MV-4-11 (cell line): ENCODE measurements at regions not wholly inside any gene's neighbourhood (a gene's known extent, or its start where the extent isn't known, plus 50 kb on each side); places are given as distances from the start of the nearest gene placed in this dataset.
"Not testable (repeated sequence)": the region's sequence is repeated elsewhere in the genome, so short reads cannot be mapped to it uniquely, and the experiment has no call there.

ENCODE experiments used
- DNase-seq: peaks from one replicate; lab custom pipeline; 2025; lab: John Stamatoyannopoulos, UW

DNA sequence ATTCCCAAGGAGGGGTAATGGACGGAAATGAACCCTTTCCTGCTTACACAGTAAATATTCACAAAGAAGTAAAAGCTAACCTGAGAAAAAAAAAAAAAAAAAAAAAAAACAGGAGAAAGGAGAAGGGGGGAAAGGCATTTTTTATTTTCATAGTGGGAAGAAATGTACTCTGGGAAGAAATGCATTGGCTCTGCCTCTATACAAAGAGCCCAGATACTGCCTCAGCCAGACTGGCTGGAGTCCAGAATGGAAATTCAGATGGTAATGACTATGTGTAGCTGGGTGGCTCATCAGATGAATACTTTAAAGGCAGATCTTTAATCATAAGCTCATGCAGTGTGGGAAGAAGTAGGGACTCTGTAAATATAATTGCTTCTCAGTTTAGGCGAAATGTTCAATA, 124.9 kb upstream of the ZNF608 start:
- DNase-seq = no peak

DNA sequence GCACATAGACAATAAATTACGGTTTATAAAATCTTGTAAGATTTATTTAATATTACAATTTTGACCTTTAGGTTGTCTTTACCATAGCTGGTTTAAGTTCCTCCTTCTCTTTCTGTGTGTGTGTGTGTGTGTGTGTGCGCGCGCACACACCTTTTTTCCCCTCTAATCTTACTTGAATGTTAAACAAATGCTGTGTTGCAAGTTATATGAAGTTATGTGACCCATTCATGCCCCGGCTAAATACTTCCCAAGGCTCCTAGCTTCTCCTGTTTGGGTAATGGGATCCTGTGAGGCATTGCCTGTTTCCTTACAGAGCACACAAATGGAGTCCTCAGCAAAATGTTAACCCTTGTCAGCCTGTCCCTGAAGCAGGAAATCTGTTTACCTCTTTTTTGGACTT, 125.6 kb upstream of the ZNF608 start:
- DNase-seq = no peak

DNA sequence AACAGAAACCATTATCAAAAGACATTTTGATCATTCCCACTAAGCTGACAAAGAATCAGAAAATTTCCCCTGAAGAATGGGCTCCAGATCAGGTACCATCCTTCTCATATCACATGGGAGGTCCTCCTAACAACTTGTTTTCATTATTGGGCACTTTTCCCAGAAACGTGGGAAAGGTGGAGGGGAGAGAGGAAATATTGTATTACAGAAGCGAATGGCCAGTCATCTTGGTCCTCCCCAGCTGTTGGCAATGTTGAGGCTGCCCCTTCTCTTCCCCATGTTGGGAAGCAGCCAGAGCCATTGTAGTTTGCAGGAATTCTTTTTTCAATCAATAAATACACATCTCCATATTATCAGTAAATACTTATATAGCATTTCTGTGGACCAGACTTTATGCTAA, 126.2 kb upstream of the ZNF608 start:
- DNase-seq = no peak

DNA sequence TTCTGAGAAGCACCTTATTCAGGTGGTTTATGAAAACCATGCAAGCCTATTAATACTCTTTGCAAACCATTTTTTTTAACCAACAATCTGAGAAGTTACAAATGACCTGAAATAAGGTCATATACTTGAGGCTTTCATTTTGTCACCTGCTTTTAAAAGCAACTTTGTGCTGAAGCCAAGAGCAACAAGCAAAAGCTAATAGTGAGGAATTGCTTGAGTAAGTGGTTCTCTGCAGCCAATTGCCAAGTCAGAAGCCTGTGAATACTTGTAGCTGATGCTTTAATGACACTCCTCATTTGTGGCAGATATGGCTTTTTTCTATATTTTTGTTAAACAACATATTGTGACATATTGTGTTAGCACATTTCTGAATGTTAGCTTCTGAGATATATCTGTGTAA, 126.7 kb upstream of the ZNF608 start:
- no peak for DNase-seq

DNA sequence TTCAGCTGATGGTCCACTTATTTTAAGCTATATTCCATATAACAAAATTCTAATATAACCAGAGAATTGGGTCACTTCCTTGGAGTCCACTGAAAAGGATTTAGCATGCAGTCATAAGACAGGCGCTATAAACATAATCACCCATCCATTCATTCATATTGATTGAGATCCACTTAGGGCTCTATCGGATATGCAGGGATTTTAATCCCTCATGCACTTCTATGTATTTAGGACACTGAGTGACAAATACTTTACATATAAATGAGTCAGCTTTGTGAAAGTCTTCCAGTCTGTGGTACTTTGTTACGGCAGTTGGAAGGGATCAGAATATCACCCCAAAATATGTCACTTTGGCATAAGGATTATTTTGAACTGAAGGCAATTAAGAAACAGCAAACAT, 127.3 kb upstream of the ZNF608 start:
- DNase-seq = no peak

DNA sequence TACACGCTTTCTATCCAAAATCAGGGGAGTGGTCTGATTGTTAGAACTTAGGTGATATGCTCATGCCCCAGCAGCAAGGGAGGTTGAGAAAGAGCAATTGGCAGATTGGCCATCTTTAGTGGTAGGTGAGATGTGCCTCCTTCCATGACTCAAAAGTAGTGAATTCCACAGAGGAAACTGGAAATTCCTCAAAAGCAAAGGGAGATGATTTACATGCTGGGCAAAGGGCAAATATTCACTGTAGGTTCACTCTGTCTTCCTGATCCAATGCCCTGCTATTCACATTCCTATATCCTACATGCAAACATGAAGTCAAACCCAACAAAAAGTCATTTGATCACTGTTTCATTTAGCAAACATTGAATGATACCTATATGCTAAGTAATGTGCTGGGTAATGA, 130.1 kb upstream of the ZNF608 start:
- no peak for DNase-seq

DNA sequence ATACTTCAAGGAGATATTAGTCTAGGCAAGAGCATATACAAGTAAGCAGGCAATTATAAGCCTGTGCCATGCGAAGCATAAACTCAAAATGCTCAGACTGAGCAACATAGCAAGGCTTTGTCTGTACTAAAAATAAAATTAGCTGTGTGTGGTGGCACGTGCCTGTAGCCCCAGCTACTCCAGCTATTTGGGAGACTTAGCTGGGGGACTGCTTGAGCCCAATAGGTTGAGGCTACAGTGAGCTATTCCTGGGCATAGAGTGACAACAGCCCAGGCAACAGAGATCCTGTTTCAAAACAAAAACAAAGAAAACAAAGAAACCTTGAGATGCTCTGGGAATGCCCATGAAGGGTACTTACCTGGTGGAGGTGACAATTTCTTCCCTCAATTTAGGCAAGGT, 130.5 kb upstream of the ZNF608 start:
- no peak for DNase-seq

DNA sequence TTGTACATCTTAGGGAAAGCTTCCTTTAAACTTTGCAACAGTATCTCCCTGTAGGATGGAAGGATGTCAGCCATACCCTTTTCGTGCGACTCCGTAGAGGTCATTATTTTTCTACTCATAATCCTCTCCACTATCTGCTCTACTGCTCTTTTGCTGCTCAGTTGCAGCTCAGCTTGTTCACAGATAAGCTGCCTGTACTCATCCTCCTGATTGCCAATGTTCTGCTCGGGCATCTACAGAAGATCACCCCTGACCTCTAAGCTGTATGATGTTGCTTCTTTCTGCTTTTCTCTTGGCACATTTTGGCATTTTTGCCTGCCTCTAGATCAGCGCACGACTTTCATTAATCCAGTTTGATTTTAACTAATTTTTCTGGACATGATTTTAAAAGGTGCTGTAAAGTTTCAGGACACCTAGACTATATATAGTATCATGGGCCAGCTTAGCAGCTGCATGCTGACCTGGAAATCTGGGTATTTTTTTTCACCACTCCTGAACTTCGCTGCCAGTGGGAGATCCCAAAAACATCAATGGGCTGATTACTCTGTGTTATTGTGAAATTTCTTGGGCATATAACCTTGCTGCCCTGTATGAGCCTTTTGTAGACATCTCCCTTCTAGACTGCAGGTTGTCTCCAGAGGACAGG, 131.2 kb upstream of the ZNF608 start:
- DNase-seq = no peak

DNA sequence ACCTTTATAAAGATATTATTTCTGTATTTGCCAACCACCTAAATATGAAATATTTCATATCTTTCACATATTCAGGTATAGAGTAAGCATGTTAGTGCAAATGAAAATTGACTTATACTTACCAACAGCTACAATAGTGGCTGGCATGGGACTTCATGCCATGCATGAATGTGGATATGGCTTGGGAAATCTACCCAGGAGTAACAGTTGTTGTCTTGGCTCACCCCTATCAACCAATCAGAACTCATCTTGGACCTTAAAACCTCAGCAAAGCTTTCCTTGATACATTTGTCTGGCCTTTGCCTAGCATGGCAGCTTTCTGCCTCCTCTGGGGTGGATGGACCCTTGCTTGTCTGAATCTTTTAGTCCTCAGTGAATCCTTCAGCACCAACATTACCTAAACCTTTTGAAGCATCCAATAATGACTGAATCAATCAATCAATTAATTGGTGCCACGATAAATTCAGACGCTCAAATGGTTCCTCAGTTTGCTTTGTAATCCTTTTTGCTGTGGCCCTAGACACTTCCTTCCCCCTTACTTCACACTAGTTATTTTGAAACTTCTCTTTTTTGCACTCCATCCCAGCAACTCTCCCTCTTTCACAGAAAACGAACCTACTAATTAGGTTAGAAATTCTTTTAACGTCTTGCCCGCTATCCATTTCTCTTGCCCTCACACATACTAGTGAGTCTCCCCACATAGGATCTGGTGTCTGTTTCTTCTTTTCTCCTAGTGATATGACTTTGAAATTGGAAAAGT, 132.3 kb upstream of the ZNF608 start:
- peak; percentile 71 for DNase-seq

DNA sequence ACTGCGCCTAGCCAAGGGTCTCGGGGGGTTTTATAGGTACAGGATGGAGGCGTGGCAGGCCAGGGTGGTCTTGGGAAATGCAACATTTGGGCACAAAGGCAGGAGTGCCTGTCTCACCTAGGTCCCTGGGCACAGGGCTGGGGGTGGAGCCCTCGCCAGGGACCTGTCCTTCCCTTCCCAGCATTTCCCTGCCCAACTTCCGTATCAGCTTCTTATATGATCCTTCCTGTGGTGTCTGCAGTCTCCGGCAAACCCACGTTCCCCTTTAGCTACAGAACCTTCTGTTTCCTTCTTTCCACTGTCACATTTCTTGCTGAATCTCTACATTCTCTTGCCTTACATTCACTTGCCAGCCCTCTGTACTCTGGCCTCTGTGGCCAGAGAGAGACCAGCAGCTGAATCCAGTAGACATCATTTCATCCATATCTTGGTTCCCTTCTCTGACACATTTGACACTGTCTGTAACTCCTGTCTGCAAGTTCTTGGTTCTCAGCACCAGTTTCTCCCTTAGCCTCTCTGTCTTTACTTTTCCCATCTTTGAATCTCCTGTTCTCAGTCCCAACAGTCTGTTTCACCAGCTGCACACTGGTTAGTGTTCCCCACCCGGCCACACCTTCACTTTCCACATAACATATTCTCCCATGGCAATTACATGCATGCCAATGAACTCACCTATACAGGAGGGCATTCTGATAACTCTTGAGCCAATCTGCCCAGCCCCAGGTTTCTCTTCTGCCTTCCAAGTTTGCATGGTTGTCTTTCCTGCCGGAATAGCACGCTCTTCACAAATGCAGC, 134.7 kb upstream of the ZNF608 start:
- peak; percentile 45 for DNase-seq

DNA sequence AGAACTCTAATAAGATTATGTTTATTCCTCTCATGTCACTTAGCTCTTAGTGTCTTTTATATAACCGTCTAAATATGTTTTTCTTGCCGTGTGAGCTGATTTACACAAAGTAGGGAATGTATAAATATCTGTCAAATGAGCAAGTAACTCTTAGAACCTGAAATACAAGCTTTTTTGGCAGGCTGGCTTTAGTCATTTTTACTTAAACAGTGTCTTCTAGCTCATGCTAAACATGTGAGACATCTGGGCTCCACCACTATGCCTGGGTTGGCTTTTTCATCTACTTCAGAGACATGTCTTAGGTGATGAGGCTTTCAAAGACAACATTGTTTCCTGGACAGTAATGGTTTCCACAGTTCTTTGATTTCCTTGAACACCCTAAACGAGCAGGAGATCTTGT, 137.2 kb upstream of the ZNF608 start:
- no peak for DNase-seq

DNA sequence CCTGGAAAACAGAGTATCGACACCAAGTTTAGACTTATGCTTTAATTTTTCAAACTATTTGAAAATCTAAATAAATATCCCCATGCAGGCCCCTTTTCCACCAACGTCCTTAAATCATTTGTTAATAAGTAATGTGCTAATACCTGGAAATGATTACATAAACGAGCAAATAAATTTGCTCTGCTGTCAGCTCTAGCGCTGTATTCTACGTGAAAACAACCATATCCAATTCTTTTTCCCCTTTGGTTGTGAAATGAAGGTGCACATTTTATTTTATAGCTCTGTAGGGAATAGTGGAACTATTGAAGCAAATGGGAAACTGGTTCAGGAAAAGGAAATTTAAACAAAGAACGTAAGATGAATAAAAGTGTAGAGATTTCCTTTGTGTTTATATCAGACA, 137.7 kb upstream of the ZNF608 start:
- DNase-seq = no peak

DNA sequence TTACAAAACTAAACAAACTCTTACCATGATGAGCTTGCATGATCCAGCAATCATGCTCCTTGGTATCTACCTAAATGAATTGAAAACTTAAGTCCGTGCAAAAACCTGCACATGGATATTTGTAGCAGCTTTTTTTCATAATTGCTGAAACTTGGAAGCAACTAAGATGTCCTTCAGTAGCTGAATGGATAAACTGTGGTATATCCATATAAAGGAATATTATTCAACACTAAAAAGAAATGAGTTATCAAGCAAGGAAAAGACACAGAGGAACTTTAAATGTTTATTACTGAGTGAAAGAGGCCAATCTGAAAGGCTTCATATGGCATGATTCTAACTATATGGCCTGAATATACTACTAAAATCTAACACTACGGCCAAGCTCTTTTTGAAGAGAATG, 139.1 kb upstream of the ZNF608 start:
- no peak for DNase-seq

DNA sequence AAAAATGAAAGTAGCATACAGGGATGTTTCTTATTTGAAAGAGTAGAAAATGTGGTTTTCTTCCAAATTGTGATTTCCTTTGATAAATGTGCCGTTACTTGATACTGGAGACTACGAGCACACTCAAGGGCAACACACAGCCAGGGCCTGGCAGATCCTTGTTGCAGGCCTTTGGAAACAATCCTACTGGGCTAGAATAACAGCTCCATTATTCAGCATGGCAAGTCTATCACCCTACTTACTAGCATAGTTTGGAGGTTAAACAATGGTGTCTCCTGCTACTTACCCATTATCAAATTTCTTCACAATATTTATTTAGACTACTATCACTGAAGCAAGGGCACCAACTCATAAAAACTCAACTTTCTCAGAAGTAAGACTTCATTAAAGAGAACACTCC, 140.8 kb upstream of the ZNF608 start:
- no peak for DNase-seq

DNA sequence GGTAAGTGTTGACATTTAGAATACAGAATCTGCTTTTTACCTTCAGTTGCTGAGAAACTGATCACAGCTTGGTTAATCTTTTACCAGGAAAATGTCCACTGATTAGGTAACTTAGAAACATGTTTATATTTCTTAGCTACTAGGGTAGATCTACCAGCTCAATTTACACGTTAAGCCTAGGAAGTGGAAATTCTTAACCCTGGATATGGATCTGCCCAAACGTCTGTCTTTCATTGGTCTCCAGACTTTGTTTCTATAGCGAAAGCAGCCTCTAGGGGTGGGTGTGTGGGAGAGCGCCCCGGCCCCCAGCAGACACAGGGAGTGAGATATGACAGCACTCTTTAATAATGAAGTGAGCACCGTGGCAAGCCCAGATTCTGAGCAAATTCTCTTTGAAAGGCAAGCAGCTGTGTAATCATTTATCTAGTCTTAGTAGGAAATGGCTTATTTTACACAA, 141.6 kb upstream of the ZNF608 start:
- no peak for DNase-seq

DNA sequence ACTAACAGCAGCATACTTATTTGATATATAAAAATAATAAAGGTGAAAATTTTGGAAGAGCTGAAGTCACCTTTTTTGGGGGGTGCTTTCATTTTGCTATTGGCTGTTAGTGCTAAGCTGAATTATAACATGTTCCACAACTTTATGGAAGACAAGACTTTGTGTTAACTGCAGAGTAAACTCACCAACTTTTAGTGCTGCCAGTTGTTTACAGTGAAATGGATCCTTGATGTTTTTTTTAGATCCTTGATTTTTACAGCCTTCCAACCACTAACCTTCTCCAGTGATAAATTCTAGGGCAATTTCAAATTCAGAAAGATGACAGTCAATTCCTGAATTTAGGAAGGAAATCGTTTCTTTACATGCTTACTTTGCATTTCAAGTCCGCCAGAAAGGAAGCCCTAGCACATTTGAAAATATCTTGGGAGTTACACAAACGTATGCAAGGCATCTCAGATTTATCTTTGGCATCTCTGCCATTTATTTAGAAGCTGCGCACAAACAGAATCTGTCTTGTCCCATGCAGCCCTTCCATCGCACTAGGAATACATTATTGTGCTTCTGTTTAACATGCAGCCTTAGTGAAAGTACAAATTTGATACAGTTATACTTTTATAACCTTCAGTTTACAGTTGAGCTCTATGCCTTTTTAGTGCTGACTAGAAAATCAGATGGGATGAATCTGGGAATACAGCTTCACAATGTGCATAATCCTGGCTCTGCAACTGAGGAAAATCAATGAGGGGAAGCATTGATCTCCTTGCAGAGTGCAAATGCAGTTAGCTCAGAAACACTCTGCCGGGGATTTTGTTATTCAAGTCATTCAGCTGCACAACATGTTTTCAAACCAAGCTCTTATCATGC, 142.4 kb upstream of the ZNF608 start:
- DNase-seq = no peak

DNA sequence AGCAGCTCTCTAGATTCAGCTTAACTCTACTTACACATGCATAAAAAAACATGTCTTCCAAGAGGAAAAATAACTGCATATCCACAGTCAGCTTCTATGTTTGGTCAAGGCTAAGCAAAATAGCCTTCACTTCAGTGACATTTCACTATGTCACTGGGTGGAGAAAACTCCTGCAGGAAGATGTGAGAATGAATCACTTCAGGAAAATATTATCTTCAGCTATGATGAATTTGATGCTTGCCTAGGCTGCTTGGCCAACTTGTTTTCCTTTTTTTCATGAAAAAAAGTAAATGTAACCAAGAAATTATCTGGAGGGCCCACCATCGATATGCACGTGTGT, 143.0 kb upstream of the ZNF608 start:
- no peak for DNase-seq

DNA sequence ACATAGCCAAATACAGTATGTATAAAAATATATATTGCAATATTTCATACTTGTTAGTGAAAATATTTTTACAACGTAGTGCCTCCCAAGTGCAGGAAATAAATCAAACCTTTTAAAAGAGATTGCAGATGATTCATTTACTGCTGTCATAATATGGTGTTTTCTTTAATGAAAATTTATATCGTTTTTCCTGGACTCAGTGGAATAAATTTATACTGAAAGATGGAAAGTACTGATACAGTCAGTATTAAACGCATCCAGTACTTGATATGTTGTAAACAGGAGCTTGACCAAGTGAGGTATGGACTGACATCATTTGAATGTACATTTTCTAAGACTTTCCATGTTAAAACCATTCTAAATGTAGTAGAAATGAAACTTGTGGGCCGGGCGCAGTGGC, 143.4 kb upstream of the ZNF608 start:
- DNase-seq = no peak

DNA sequence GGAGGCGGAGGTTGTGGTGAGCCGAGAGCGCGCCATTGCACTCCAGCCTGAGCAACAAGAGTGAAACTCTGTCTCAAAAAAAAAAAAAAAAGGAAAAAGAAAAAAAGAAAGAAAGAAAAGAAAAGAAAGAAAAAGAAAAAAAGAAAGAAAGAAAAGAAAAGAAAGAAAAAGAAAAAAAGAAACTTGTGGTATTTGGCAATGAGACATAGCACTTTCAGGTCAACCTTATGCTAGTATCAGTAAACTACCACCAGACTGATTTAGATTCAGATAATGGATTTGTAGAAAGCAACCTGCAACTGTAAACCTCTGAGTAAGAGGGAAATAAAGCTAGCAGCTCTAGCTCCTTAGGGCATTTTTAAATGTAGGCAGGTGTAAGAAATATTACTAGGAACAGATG, 144.0 kb upstream of the ZNF608 start:
- DNase-seq = not testable (repeated sequence)

DNA sequence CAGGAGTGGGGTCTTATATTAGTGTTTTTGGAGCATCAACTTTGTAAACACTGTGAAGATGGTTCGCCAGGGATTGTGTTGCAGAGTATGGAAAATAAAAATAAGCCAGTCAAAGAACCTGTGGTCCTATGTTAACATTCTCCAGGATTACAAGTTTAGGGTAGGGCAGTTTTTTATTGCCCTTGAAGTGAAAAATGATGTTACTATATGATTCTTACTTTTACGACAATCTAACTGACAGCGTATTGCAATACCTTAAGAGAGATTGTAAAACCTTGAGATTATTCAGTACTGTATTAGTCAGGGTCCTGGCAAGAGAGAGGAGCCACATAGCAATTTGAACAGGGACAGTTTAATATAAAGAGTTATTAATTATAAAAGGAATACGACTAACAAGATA, 144.7 kb upstream of the ZNF608 start:
- no peak for DNase-seq

DNA sequence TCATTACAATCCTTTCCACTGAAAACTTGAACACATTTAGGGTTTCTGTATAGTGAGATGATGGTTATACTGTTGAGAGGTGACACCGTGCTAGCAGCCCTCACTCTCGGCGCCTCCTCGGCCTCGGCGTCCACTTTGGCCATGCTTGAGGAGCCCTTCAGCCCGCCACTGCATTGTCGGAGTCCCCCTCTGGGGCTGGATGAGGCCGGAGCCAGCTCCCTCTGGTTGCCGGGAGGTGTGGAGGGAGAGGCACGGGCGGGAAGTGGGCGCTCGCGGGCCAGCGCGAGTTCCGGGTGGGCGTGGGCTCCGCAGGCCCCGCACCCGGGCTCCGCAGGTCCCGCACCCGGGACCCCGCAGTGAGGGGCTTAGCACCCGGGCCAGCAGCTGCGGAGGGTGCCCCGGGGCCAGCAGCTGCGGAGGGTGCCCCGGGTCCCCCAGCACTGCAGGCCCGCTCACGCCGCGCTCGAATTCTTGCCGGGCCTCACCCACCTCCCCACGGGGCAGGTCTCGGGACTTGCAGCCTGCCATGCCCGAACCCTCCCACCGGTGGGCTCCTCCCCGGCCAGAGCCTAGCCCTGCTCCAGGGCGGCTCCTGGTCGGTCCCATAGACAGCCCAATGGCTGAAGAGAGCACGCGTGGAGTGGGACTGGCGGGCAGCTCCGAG, 145.9 kb upstream of the ZNF608 start:
- no peak for DNase-seq

DNA sequence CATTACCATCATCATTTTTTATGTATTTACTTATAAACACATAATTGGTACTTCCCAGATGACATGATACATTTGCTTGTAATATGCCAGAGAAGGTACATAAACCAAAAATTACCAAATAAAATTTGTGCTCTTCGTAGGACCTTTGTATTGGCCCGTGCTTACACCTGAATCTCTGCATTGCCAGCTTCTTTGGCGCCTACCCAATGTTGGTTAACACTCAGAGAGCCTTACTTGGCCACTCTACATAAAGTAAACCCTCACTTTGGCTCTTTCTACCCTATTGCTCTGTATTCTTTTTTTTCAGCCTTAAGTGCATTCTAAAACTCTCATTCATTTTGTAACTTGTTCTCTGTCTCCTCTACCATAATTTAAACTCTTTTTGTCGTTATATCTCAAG, 148.1 kb upstream of the ZNF608 start:
- DNase-seq = no peak
